WI38 (cell line): ENCODE measurements at regions not wholly inside any gene's neighbourhood (a gene's known extent, or its start where the extent isn't known, plus 50 kb on each side); places are given as distances from the start of the nearest gene placed in this dataset.
"Not testable (repeated sequence)": the region's sequence is repeated elsewhere in the genome, so short reads cannot be mapped to it uniquely, and the experiment has no call there.

Experiments used
- H3K4me3 ChIP-seq: 2 replicates; pipeline ENCODE4 v1.5.1; 2011; ENCODE audit warnings: low read depth, mild to moderate bottlenecking, control low read depth, low read length
- TF ChIP-seq, protein P1 (sequence below): IDR thresholded peaks from 2 replicates; pipeline ENCODE4 v1.5.1; 2012; ENCODE audit warnings: low read depth, mild to moderate bottlenecking, control low read depth, low read length

DNA sequence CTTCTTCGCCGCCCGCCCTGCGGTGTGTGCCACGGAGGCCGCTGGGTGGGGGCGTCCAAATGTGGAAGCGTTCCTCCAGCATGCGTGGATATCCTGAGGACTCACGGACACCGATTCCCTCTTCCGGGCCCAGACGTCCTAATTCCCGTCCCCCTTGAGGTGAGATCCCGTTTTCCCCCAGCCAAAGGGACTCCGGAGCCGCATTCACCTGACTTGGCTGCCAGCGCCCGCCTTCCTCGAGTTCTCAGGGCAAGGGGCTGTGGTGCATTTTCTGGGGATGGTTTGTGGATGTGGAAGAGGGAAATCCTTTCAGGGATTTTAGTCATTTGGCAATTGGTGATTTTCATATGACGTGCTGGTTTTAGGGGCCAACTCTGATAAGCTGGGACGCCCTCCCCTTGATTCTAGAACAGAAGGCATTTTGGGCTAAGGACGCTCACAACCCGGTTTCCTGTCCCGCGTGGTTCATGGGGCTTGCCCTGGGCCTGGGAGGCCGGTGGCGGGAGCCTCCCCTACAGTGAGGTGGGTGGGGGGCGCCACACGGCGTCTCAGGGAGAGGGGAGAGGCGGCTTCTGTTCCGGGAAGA is 165.4 kb downstream of the ACTR3B start:
- no peak overlapping the region for H3K4me3 ChIP-seq
- TF ChIP-seq, protein P1, sequence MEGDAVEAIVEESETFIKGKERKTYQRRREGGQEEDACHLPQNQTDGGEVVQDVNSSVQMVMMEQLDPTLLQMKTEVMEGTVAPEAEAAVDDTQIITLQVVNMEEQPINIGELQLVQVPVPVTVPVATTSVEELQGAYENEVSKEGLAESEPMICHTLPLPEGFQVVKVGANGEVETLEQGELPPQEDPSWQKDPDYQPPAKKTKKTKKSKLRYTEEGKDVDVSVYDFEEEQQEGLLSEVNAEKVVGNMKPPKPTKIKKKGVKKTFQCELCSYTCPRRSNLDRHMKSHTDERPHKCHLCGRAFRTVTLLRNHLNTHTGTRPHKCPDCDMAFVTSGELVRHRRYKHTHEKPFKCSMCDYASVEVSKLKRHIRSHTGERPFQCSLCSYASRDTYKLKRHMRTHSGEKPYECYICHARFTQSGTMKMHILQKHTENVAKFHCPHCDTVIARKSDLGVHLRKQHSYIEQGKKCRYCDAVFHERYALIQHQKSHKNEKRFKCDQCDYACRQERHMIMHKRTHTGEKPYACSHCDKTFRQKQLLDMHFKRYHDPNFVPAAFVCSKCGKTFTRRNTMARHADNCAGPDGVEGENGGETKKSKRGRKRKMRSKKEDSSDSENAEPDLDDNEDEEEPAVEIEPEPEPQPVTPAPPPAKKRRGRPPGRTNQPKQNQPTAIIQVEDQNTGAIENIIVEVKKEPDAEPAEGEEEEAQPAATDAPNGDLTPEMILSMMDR, result no peak

DNA sequence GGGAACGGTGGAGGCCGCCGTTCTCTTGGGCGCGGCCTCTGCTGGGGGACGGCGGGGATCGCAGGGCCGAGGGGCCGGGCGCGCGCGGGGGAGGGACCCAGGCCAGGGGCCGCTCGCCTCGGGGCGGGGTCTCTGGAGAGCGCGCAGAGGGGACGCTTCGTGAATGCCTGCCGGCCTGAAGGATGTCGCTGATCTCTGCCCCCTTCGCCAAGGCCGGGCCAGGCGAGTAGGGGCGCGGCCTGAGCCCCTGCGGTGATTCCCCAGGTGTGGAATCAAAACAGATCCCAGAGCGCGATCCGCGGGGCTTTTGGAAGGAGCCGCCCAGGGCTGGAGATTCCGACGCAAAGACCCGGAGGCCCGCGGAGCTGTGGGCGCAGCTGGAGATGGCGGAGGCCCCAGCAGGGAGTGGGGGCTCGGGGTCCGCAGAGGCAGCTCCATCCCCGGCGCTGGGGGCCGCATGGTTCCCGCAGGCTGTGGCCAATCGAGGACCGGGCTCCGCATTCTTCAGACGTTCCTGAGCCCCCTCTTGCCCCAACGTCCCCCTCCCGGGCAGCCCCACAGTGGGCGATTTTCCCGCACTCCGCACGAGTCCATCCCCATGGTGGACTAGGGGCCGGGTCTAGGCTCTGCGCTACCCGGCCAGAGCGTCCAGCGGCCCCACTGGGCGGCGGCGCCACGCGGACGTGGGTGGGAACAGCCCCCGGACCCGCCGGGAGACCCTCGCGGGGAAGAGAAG is 166.0 kb downstream of the ACTR3B start:
- H3K4me3 ChIP-seq, result no peak overlapping the region
- TF ChIP-seq, protein P1, result no peak

DNA sequence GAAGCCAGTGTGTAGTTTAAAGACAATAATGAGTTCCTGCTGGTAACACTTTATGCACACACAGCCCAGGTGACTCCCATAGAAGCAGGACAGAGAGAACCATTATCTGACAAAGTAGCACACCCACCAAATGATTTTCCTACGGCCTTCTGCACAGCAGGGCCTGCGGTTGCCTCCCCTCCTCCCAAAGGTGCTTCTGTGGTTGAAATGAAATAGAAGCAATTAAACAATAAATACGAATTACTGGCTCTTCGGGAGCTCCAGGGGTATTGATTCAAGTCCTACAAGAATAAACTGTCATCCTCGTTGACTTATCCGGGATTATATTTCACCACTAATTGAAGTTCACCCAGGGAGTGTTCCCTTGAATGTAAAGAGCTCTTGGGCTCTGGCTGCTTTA is 172.1 kb downstream of the ACTR3B start:
- TF ChIP-seq, protein P1, result no peak

DNA sequence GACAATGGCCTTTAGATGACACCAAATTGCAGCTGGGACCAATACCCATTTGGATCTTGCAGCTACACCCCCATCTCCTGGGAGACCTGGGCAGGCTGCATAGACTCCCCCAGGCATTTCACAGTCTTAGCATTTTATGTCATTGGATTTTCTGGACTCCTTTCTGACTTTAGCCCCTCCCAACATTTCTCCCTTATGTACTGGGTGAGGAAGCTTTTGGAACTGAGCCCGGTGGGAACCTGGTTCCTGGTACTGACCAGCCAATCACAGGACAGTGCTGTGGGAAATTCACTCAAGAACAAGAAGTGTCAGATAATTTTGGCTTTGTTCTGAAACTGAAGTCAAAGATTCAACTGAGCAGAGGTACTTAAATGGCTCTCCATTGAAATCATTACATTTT is 177.7 kb downstream of the ACTR3B start:
- TF ChIP-seq, protein P1, result no peak
- H3K4me3 ChIP-seq, result no peak overlapping the region

More for the DNA sequence above, 172.1 kb downstream of the ACTR3B start:
- no peak overlapping the region for H3K4me3 ChIP-seq

DNA sequence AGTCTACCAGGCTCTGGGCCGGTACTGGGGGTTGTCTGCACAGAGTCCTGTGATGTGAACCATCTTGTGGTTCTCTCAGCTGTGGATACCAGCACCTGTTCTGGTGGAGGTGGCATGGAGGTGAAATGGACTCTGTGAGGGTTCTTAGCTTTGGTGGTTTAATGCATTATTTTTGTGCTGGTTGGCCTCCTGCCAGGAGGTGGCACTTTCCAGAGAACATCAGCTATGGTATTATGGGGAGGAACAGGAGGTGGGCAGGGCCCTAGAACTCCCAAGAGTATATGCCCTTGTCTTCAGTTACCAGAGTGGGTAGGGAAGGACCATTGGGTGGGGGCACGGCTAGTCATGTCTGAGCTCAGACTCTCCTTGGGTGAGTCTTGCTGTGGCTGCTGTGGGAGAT is 187.1 kb downstream of the ACTR3B start:
- not testable (repeated sequence) for H3K4me3 ChIP-seq

DNA sequence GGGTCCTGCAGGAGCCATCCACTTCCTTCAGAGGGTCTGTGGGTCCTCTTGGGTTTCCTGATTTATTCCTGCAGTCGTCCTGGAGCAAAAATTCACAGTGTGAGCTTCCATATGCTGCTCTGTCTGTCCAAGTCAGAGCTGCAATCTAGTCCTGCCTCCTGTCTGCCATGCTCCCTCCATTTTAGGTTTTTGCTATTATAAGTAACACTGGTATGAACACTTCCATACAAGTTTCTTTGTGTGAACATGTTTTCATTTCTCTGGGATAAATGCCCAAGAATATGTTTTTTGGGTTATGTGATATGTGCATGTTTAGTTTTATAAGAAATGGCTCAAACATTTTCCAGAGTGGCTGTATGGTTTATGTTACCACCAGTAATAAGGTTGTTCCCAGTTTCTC is 188.1 kb downstream of the ACTR3B start:
- no peak overlapping the region for H3K4me3 ChIP-seq
- TF ChIP-seq, protein P1, result no peak

DNA sequence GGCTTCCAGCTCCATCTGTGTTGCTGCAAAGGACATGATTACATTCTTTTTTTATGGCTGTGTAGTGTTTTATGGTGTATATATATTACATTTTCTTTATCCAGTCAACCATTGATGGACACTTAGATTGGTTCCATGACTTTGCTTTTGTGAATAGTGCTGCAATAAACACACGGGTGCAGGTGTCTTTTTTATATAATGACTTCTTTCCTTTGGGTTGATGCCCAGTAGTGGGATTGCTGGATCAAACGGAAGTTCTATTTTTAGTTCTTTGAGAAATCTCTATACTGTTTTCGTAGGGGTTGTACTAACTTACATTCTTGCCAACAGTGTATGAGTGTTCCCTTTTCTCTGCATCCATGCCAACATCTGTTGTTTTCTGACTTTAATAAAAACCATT is 189.7 kb downstream of the ACTR3B start:
- TF ChIP-seq, protein P1, result no peak
- no peak overlapping the region for H3K4me3 ChIP-seq
